ENCODE measurements at regions not wholly inside any gene's neighbourhood (a gene's known extent, or its start where the extent isn't known, plus 50 kb on each side); places are given as distances from the start of the nearest gene placed in this dataset.

DNA sequence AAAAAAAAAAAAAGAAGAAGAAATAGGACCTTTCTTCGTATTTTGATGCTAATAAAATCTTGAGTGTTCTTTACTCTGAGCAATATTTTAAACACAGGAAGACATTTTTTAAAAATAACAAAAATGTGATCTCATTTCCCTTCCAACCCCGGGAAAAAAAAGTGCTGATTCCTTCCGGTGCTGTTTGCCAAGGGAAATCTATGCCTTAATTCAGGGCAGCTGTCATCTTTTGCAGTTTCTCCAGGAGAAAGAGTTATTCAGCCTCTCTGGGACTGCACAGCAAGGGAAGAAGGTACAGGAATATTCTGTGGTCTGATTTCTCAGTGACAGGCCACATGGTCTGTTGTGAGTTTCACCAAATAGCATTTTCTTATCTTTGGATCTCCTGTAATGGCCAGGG is 291.9 kb upstream of the IRX1 start:
- no peak for TF ChIP-seq CTCF (IDR thresholded peaks at IDR 0.05 in 2 of 3, conservative IDR thresholded peaks at IDR 0.05 in 1 of 3; ENCODE audit: insufficient read depth in 2 of 3, low read depth in 1 of 3, low read length in 3 of 3)
- TF ChIP-seq POLR2A (conservative IDR thresholded peaks at IDR 0.05), result no peak
